Central memory CD8-positive, alpha-beta T cell (primary cell): ENCODE measurements at regions not wholly inside any gene's neighbourhood (a gene's known extent, or its start where the extent isn't known, plus 50 kb on each side); places are given as distances from the start of the nearest gene placed in this dataset.

Experiments used
- ATAC-seq: fragments of 150-1000 bp; cut with Tn5 transposase; replicated peaks from 2 replicates; pipeline ENCODE4 v1.10.0; 2022; ENCODE audit warnings: mild to moderate bottlenecking, moderate FRiP score, moderate number of reproducible peaks; ENCODE audit not compliant: poor library complexity, severe bottlenecking; ENCODE audit errors: extremely low read depth
- DNase-seq, 2 donors: peaks; one replicate each; pipeline ENCODE4 v3.0.0; 2021; ENCODE audit warnings: low spot score in 2 of 2
- H3K27ac Mint-ChIP-seq: one replicate; pipeline ENCODE4 v1.8.0; 2022; ENCODE audit warnings: low read depth, mild to moderate bottlenecking, moderate library complexity, mixed read lengths
- H3K27me3 Mint-ChIP-seq: one replicate; pipeline ENCODE4 v1.8.0; 2022; ENCODE audit warnings: mixed read lengths
- H3K36me3 Mint-ChIP-seq: one replicate; pipeline ENCODE4 v1.8.0; 2022; ENCODE audit warnings: mild to moderate bottlenecking, moderate library complexity, mixed read lengths; ENCODE audit not compliant: insufficient read depth
- H3K4me1 Mint-ChIP-seq: one replicate; pipeline ENCODE4 v1.8.0; 2022; ENCODE audit warnings: mixed read lengths
- H3K4me3 Mint-ChIP-seq: one replicate; pipeline ENCODE4 v1.8.0; 2022; ENCODE audit warnings: mild to moderate bottlenecking, moderate library complexity, mixed read lengths
- H3K9me3 Mint-ChIP-seq: one replicate; pipeline ENCODE4 v1.8.0; 2022; ENCODE audit warnings: mixed read lengths

DNA sequence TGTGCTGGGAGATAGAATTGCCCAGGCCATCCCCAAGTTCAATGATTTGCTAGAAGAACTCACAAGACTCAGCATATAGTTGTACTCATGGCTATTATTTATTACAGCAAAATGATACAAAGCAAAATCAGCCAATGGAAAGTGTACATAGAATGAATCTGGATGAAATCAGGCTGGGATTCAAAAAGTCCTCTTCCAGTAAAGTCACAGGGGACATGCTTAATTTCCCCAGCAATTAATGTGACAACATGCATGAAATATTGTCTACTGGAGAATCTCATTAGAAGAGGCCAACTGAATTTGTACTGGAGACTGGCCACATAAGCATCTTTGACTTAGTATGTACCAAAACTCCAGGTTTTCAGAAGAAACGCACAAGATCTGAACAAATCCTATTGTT lies 1043.1 kb downstream of the NAALADL2 start:
- DNase-seq (no peak), ATAC-seq (no peak)
- peaks cover 26% of the 10 kb centered on the region for H3K9me3 Mint-ChIP-seq
- H3K36me3 Mint-ChIP-seq = no peaks in the 10 kb centered on the region
- no peak overlapping the region for H3K27ac Mint-ChIP-seq
- H3K4me3 Mint-ChIP-seq = no peak overlapping the region
- no peaks in the 10 kb centered on the region for H3K27me3 Mint-ChIP-seq
- no peaks in the 10 kb centered on the region for H3K4me1 Mint-ChIP-seq

DNA sequence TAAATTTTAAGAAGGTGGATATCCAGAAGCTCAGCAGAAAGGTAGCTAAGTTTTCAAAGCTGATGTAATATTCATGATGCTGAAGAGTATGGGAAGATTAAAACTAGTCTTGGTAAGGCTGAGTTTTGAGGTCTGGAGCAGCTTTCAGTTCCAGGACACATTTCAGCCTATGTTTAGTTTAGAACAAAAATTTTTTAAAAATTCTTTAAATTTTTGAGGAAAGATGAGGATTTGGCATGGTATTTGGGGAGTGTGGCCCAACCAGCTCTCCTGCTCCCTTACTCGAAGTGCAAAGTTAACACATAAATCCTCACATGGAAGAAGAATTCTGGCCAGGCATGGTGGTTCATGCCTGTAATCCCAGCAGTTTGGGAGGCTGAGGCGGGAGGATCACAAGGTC lies 1039.1 kb downstream of the NAALADL2 start:
- no peak for ATAC-seq
- peaks cover 9% of the 10 kb centered on the region for H3K9me3 Mint-ChIP-seq
- no peaks in the 10 kb centered on the region for H3K36me3 Mint-ChIP-seq
- no peak for DNase-seq
- no peaks in the 10 kb centered on the region for H3K4me1 Mint-ChIP-seq
- H3K27ac Mint-ChIP-seq = no peak overlapping the region
- H3K4me3 Mint-ChIP-seq = no peak overlapping the region
- H3K27me3 Mint-ChIP-seq = no peaks in the 10 kb centered on the region

DNA sequence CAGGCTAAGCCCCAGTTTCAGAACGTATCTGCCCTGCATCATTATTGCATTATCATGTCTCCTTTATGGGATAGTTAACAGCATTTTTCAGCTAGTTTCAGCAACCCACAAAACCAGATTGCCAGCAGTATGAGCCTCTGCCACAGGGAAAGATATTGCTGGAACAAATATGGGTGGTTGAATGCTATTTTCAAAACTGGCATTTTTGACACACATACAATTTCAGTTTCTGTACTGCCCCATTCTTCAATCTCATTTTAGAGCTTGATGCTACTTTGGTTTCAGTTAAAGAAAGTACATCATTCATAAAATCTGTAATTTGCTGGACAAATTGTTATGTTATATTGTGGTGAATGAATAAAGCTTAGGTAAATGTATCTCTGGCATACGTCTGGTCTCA lies 1037.5 kb downstream of the NAALADL2 start:
- no peaks in the 10 kb centered on the region for H3K36me3 Mint-ChIP-seq
- DNase-seq = no peak

DNA sequence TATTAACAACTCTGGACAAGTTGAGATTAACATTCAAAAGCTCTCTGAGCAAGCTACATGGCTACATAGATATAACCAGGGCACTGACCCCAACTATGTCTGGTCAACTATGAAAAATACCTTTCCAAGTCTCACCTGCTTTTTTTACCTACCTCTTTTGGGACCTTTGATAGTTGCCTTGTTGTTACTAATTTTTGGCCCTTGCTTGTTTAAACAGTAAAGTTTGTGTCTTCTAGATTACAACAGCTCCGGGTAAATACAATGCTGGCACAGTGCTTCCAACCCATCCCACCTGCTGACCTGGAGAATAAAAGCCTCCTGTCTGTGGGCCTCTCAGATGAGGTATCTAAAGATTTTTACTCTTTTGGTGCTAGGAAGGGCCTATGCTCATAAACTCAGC lies 1036.6 kb downstream of the NAALADL2 start:
- Mint-ChIP-seq H3K4me3 (no peak overlapping the region), H3K27me3 (no peaks in the 10 kb centered on the region), H3K9me3 (peaks cover 6% of the 10 kb centered on the region), H3K27ac (no peak overlapping the region), H3K36me3 (no peaks in the 10 kb centered on the region), H3K4me1 (no peaks in the 10 kb centered on the region)
- ATAC-seq (no peak), DNase-seq (no peak)

More for the DNA sequence above, 1037.5 kb downstream of the NAALADL2 start:
- no peaks in the 10 kb centered on the region for H3K4me1 Mint-ChIP-seq
- H3K9me3 Mint-ChIP-seq = peaks cover 6% of the 10 kb centered on the region
- no peak for ATAC-seq
- no peaks in the 10 kb centered on the region for H3K27me3 Mint-ChIP-seq
- H3K27ac Mint-ChIP-seq = no peak overlapping the region
- no peak overlapping the region for H3K4me3 Mint-ChIP-seq

DNA sequence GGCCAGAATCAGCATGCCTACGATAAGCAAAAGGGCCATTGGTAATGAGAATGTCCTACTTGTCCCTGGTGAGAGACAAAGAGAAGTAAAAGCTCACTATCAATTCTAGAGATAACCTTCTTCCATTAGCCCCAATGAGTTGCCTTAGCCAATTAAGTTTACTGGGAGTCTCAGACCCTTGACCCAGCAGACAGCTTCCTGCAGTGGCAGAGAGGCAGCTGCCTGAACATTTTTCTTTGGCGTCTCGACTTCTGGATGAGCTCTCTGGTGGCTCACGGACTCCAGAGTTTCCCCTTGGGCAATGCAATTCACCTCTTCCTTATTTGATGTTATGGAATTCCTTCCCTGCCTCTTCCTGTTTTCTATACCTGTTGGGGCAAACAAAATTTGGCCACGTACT lies 1034.4 kb downstream of the NAALADL2 start:
- H3K27me3 Mint-ChIP-seq = no peaks in the 10 kb centered on the region
- no peak overlapping the region for H3K27ac Mint-ChIP-seq
- no peaks in the 10 kb centered on the region for H3K36me3 Mint-ChIP-seq
- H3K4me1 Mint-ChIP-seq = no peaks in the 10 kb centered on the region
- no peak for ATAC-seq
- DNase-seq = no peak
- H3K9me3 Mint-ChIP-seq = no peaks in the 10 kb centered on the region
- H3K4me3 Mint-ChIP-seq = no peak overlapping the region

DNA sequence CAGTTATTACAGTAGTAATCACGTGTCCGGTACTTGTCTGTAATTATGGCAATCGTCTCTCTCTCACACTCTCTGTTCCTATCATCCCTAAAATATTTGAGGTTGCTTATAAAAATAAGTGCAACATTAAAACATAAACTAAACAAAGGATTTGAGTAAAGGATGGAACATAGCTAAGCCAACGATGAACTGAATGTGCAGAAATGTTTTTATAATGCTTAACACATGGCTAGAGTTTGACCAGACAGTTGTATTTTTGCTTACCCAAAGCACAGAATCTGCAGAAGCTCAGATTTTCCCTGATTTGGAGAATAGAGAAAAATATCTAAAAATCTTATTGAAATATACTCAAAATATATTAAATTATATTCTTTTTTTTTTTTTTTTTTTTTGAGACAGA lies 1030.9 kb downstream of the NAALADL2 start:
- Mint-ChIP-seq H3K27me3 (no peaks in the 10 kb centered on the region), H3K4me3 (no peak overlapping the region), H3K36me3 (no peaks in the 10 kb centered on the region), H3K9me3 (peaks cover 7% of the 10 kb centered on the region), H3K4me1 (no peaks in the 10 kb centered on the region), H3K27ac (no peak overlapping the region)
- ATAC-seq = no peak
- DNase-seq = no peak

DNA sequence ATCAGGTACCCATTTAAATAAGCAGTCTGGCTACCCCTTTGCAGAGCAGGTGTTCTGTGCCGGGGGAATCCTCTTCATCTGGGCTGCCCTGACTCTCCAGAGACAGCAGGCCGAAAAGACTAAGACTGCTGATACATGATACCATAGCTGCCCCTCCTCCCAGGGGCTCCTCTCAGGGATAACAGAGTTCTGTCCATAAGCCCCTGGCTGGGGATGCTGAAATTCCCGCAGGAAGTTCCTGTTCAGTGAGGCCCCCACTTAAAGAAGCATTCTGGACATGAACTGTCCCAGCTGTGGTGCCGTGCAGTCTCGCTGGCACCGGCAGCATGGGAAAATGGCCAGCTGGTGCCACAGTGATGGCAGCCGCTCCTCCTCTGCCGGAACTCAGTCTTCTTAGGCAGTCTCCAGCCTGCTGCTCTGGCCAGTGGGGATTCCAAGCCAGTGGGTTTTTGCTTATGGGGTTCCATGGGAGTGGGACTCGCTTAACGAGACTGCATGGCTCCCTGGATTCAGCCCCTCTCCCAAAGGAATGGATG lies 1026.2 kb downstream of the NAALADL2 start:
- no peak overlapping the region for H3K27ac Mint-ChIP-seq
- H3K4me1 Mint-ChIP-seq = no peaks in the 10 kb centered on the region
- H3K36me3 Mint-ChIP-seq = no peaks in the 10 kb centered on the region
- H3K9me3 Mint-ChIP-seq = peaks cover 28% of the 10 kb centered on the region
- no peak for ATAC-seq
- H3K4me3 Mint-ChIP-seq = no peak overlapping the region
- H3K27me3 Mint-ChIP-seq = no peaks in the 10 kb centered on the region
- DNase-seq = no peak

DNA sequence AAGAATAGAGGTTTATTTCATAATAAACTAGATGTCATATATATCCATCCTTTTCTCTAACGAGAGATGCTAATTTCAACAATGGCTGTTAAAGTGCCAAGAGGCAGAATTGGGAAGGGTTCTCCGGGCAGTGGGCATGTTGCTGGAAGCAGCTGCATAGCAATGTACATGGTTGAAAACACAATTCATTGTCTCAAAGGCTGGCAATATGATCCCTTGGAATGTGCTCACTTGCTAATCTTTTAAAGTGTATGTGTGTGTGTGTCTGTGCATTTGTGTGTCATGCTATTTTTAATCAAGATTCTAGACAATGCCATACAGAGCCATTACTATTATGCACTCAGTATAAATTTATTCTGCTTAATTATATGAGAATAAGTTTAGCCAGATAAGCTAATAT lies 1020.3 kb downstream of the NAALADL2 start:
- H3K9me3 Mint-ChIP-seq = peaks cover 21% of the 10 kb centered on the region
- ATAC-seq (no peak), DNase-seq (no peak)
- no peaks in the 10 kb centered on the region for H3K36me3 Mint-ChIP-seq
- no peaks in the 10 kb centered on the region for H3K27me3 Mint-ChIP-seq
- H3K27ac Mint-ChIP-seq = no peak overlapping the region
- H3K4me3 Mint-ChIP-seq = no peak overlapping the region
- no peaks in the 10 kb centered on the region for H3K4me1 Mint-ChIP-seq

DNA sequence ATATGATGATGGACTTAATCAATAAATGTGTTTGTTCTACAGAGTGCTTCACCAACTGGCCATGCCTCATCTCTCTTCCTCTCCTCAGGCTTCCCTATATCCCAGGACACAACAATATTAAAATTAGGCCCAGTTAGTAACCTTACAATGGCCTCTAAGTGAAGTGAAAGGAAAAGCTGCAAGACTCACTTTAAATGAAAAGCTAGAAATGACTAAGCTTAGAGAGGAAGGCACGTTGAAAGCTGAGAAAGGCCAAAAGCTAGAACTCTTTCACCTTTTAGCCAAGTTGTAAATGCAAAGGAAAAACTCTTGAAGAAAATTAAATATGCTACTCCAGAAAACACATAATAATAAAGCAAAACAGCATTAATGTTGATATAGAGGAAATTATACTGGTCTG lies 1010.3 kb downstream of the NAALADL2 start:
- DNase-seq (no peak), ATAC-seq (no peak)

DNA sequence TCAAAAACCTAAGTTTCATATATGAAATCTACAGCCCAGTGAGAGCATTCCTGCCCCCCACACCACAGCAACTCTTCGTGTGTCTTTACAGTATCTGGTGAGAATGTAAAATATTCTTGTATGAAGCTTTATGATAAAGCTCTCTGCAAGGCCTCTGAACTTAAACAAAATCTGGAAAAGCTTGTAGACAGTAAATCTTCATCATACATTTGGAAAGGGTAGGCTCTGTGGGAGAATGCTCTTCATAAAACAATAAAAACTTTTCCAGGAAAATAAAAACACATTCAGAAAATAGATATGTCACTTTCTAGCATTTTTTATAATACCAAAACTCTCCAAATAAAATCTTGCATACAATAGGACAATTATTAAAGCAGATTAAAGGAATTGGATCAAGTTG lies 1009.5 kb downstream of the NAALADL2 start:
- no peaks in the 10 kb centered on the region for H3K36me3 Mint-ChIP-seq
- no peaks in the 10 kb centered on the region for H3K4me1 Mint-ChIP-seq
- DNase-seq = no peak
- no peak overlapping the region for H3K4me3 Mint-ChIP-seq
- ATAC-seq = no peak
- no peaks in the 10 kb centered on the region for H3K27me3 Mint-ChIP-seq
- H3K9me3 Mint-ChIP-seq = peaks cover 8% of the 10 kb centered on the region
- H3K27ac Mint-ChIP-seq = no peak overlapping the region

More for the DNA sequence above, 1010.3 kb downstream of the NAALADL2 start:
- Mint-ChIP-seq H3K27me3 (no peaks in the 10 kb centered on the region), H3K36me3 (no peaks in the 10 kb centered on the region), H3K9me3 (peaks cover 8% of the 10 kb centered on the region), H3K4me3 (no peak overlapping the region), H3K27ac (no peak overlapping the region), H3K4me1 (no peaks in the 10 kb centered on the region)

DNA sequence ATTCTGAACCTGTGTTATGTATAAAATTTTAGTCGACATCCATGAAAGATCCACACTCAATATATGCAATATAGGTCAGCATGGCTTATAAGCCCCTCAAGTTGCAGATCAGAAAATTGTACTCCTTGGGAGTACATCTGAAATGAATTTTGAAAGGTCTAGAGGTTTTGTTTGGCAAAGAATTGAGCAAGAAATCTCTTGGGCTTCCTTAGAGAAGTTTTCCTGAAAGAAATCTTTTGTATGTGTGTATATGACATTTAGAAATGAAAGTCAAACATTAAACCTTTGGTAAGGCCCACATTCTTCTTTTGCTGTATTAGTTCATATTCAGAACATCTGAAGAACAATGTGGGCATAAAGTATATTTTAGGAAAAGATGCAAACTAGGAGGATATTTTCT lies 1006.6 kb downstream of the NAALADL2 start:
- DNase-seq (no peak), ATAC-seq (no peak)
- H3K9me3 Mint-ChIP-seq = peaks cover 10% of the 10 kb centered on the region
- H3K36me3 Mint-ChIP-seq = no peaks in the 10 kb centered on the region
- H3K27me3 Mint-ChIP-seq = no peaks in the 10 kb centered on the region
- no peaks in the 10 kb centered on the region for H3K4me1 Mint-ChIP-seq
- H3K27ac Mint-ChIP-seq = no peak overlapping the region
- H3K4me3 Mint-ChIP-seq = no peak overlapping the region

DNA sequence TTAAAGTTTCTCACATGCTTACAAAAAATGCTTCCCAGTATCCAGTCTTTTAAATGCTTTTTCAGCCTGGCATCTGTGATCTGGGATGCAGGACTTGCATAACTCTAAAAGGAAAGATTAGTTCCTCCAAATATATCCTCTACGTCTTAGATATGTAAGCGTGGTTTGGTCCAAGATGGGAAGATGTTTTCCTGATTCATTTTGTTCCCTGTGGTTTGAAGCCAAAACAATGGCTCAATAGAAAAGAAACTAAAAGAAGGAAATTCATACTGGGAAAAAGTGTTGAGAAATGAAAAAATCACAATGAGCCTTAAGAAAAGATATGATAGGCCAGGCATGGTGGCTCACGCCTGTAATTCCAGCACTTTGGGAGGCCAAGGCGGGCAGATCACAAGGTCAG lies 1002.8 kb downstream of the NAALADL2 start:
- DNase-seq (no peak), ATAC-seq (no peak)
- Mint-ChIP-seq H3K4me3 (no peak overlapping the region), H3K36me3 (no peaks in the 10 kb centered on the region), H3K9me3 (peaks cover 18% of the 10 kb centered on the region), H3K4me1 (no peaks in the 10 kb centered on the region), H3K27ac (no peak overlapping the region), H3K27me3 (no peaks in the 10 kb centered on the region)
